Right cardiac atrium (tissue), 5 donors: ENCODE measurements at regions not wholly inside any gene's neighbourhood (a gene's known extent, or its start where the extent isn't known, plus 50 kb on each side); places are given as distances from the start of the nearest gene placed in this dataset.

Experiments used
- ATAC-seq, 2 donors: fragments of 200-7000 bp; cut with Tn5 transposase; one replicate each; pipeline versions ENCODE4 v1.8.0 to v1.9.1; 2020; ENCODE audit warnings: moderate library complexity in 2 of 2, mild to moderate bottlenecking in 1 of 2
- DNase-seq, 3 donors: peaks; one replicate each; pipeline ENCODE4 v3.0.0-alpha.2; 2020
- H3K27ac ChIP-seq: one replicate; pipeline ENCODE4 v1.5.1; 2013; ENCODE audit warnings: mild to moderate bottlenecking, low read length, control low read depth, moderate library complexity
- H3K27me3 ChIP-seq: one replicate; pipeline ENCODE4 v1.6.1; 2013; ENCODE audit not compliant: control insufficient read depth, insufficient read depth
- H3K4me1 ChIP-seq: one replicate; pipeline ENCODE4 v1.6.1; 2013; ENCODE audit warnings: low read length; ENCODE audit not compliant: control insufficient read depth, insufficient read depth
- H3K4me3 ChIP-seq: one replicate; pipeline ENCODE4 v1.5.1; 2013; ENCODE audit warnings: low read length, control low read depth
- H3K9me3 ChIP-seq: one replicate; pipeline ENCODE4 v1.6.1; 2013; ENCODE audit warnings: low read length; ENCODE audit not compliant: control insufficient read depth
- WGBS: extraction: QIAGEN DNeasy Blood & Tissue Kit; methylation state at CpG from one replicate; pipeline ENCODE4 v1.1.7; 2013; 5-methylcytosine and 5-hydroxymethylcytosine counted together
- intact Hi-C, 4 donors: fragments of 100-400 bp; cut with DNase I; formaldehyde crosslinking; loops; one replicate each; pipeline versions ENCODE4 v1.11.0 to v1.14.0; 2022 to 2023
- donor health status: healthy with polysubstance abuse.
- donor health status: DM: no; HTN: yes; CAD: no.
- donor health status: DM: no; HTN: no; CAD: no.
- donor health status: DM: no; HTN: yes; CAD: no; lungs with severe emphysema.
- donor health status: DM: yes; HTN: yes; CAD: no.

- no peak for DNase-seq
- Histone ChIP-seq H3K27me3 (no peaks in the 10 kb centered on the region), H3K27ac (no peak overlapping the region), H3K4me1 (no peaks in the 10 kb centered on the region), H3K4me3 (no peak overlapping the region), H3K9me3 (no peaks in the 10 kb centered on the region)
- WGBS: 70% methylated on average over 4 of the region's 4 CpGs
- intact Hi-C loops: no loop called here
- ATAC-seq: no peak
These were observed 103.8 kb downstream of the MATN1 start for GRCh38 chr1:30619619-30620018.

- Histone ChIP-seq H3K27ac (no peak overlapping the region), H3K4me1 (no peaks in the 10 kb centered on the region), H3K4me3 (no peak overlapping the region), H3K27me3 (no peaks in the 10 kb centered on the region), H3K9me3 (no peaks in the 10 kb centered on the region)
- ATAC-seq (no peak), DNase-seq (no peak)
- intact Hi-C loops: no loop called here
- 54% methylated on average over 6 of the region's 6 CpGs for WGBS
These were observed 105.0 kb downstream of the MATN1 start for GRCh38 chr1:30618335-30618747.

GRCh38 chr1:30616759-30617158 lies 106.6 kb downstream of the MATN1 start:
- H3K27me3 ChIP-seq: no peaks in the 10 kb centered on the region
- H3K27ac ChIP-seq: no peak overlapping the region
- no peak for DNase-seq
- H3K9me3 ChIP-seq: no peaks in the 10 kb centered on the region
- no peak overlapping the region for H3K4me3 ChIP-seq
- no peaks in the 10 kb centered on the region for H3K4me1 ChIP-seq
- intact Hi-C loops: no loop called here
- ATAC-seq: no peak
- WGBS: 82% methylated on average over 7 of the region's 7 CpGs

- WGBS: 90% methylated on average over 8 of the region's 8 CpGs
- Histone ChIP-seq H3K4me3 (no peak overlapping the region), H3K27me3 (no peaks in the 10 kb centered on the region), H3K4me1 (no peaks in the 10 kb centered on the region), H3K9me3 (no peaks in the 10 kb centered on the region), H3K27ac (no peak overlapping the region)
- intact Hi-C loops: no loop called here
- no peak for DNase-seq
- ATAC-seq: no peak
These were observed 107.4 kb downstream of the MATN1 start for GRCh38 chr1:30615816-30616590.

GRCh38 chr1:30615076-30615795 lies 108.1 kb downstream of the MATN1 start:
- WGBS: 84% methylated on average over 3 of the region's 3 CpGs

GRCh38 chr1:30613188-30613587 lies 110.2 kb downstream of the MATN1 start:
- H3K27ac ChIP-seq: no peak overlapping the region
- no peaks in the 10 kb centered on the region for H3K4me1 ChIP-seq
- WGBS: 62% methylated on average over 1 of the region's 1 CpG
- DNase-seq: no peak
- H3K9me3 ChIP-seq: no peaks in the 10 kb centered on the region
- H3K27me3 ChIP-seq: no peaks in the 10 kb centered on the region
- intact Hi-C loops: no loop called here
- H3K4me3 ChIP-seq: no peak overlapping the region
- ATAC-seq: no peak

More at GRCh38 chr1:30615076-30615795, 108.1 kb downstream of the MATN1 start:
- H3K4me1 ChIP-seq: no peaks in the 10 kb centered on the region
- H3K9me3 ChIP-seq: no peaks in the 10 kb centered on the region
- H3K27ac ChIP-seq: no peak overlapping the region
- DNase-seq (no peak), ATAC-seq (no peak)
- no peak overlapping the region for H3K4me3 ChIP-seq
- intact Hi-C loops: no loop called here
- no peaks in the 10 kb centered on the region for H3K27me3 ChIP-seq

- H3K27ac ChIP-seq: no peak overlapping the region
- ATAC-seq (no peak), DNase-seq (no peak)
- 16% methylated on average over 1 of the region's 1 CpG for WGBS
- no peaks in the 10 kb centered on the region for H3K27me3 ChIP-seq
- intact Hi-C loops: no loop called here
- H3K4me3 ChIP-seq: no peak overlapping the region
- H3K4me1 ChIP-seq: no peaks in the 10 kb centered on the region
- no peaks in the 10 kb centered on the region for H3K9me3 ChIP-seq
These were observed 110.8 kb downstream of the MATN1 start for GRCh38 chr1:30612536-30613065.

- no peak for ATAC-seq
- no peak for DNase-seq
- H3K4me1 ChIP-seq: no peaks in the 10 kb centered on the region
- WGBS: 67% methylated on average over 5 of the region's 5 CpGs
- intact Hi-C loops: no loop called here
- no peak overlapping the region for H3K4me3 ChIP-seq
- H3K27ac ChIP-seq: no peak overlapping the region
- H3K9me3 ChIP-seq: no peaks in the 10 kb centered on the region
- H3K27me3 ChIP-seq: no peaks in the 10 kb centered on the region
These were observed 111.6 kb downstream of the MATN1 start for GRCh38 chr1:30611741-30612309.

- DNase-seq: no peak
- H3K9me3 ChIP-seq: no peaks in the 10 kb centered on the region
- no peaks in the 10 kb centered on the region for H3K27me3 ChIP-seq
- intact Hi-C loops: no loop called here
- no peak overlapping the region for H3K27ac ChIP-seq
- no peaks in the 10 kb centered on the region for H3K4me1 ChIP-seq
- H3K4me3 ChIP-seq: no peak overlapping the region
- no peak for ATAC-seq
These were observed 112.5 kb downstream of the MATN1 start for GRCh38 chr1:30610917-30611316.

- intact Hi-C loops: no loop called here
- DNase-seq (no peak), ATAC-seq (no peak)
- Histone ChIP-seq H3K9me3 (no peaks in the 10 kb centered on the region), H3K4me3 (no peak overlapping the region), H3K4me1 (no peaks in the 10 kb centered on the region), H3K27ac (no peak overlapping the region), H3K27me3 (no peaks in the 10 kb centered on the region)
- 62% methylated on average over 1 of the region's 1 CpG for WGBS
These were observed 113.4 kb downstream of the MATN1 start for GRCh38 chr1:30609999-30610345.

- intact Hi-C loops: no loop called here
- Histone ChIP-seq H3K4me3 (no peak overlapping the region), H3K4me1 (no peaks in the 10 kb centered on the region), H3K27ac (no peak overlapping the region), H3K9me3 (no peaks in the 10 kb centered on the region), H3K27me3 (no peaks in the 10 kb centered on the region)
- ATAC-seq (no peak), DNase-seq (no peak)
- WGBS: 61% methylated on average over 9 of the region's 9 CpGs
These were observed 113.9 kb downstream of the MATN1 start for GRCh38 chr1:30609336-30609998.
